ENCODE measurements at regions not wholly inside any gene's neighbourhood (a gene's known extent, or its start where the extent isn't known, plus 50 kb on each side); places are given as distances from the start of the nearest gene placed in this dataset.
A peak's percentile ranks its signal among the peaks of the same experiment; 100 is the strongest.
"Not testable (repeated sequence)": the region's sequence is repeated elsewhere in the genome, so short reads cannot be mapped to it uniquely, and the experiment has no call there.

- not testable (repeated sequence) for H3K36me3 ChIP-seq; H3K27me3 ChIP-seq (replicated peaks); H3K27ac ChIP-seq; H3K4me1 ChIP-seq (replicated peaks); DNase-seq (ENCODE audit: low read depth in 1 of 2, low spot score in 2 of 2); H3K9me3 ChIP-seq (replicated peaks); H3K4me3 ChIP-seq
Measured at GRCh38 chr2:131775903-131776506, 248.3 kb downstream of the CCDC74A start.

- H3K4me3 ChIP-seq; H3K9me3 ChIP-seq (replicated peaks); H3K36me3 ChIP-seq; H3K27ac ChIP-seq; H3K4me1 ChIP-seq (replicated peaks); DNase-seq (ENCODE audit: low read depth in 1 of 2, low spot score in 2 of 2); H3K27me3 ChIP-seq (replicated peaks): not testable (repeated sequence)
Measured at GRCh38 chr2:131780446-131780845, 252.8 kb downstream of the CCDC74A start.

GRCh38 chr2:131801210-131801744 lies 273.6 kb downstream of the CCDC74A start:
- Histone ChIP-seq H3K4me3 (no peak overlapping the region), H3K27me3 (replicated peaks) (no peaks in the 10 kb centered on the region), H3K4me1 (replicated peaks) (peaks cover 4% of the 10 kb centered on the region), H3K36me3 (no peaks in the 10 kb centered on the region), H3K27ac (no peak overlapping the region), H3K9me3 (replicated peaks) (no peaks in the 10 kb centered on the region)
- no peak for DNase-seq (ENCODE audit: low read depth in 1 of 2, low spot score in 2 of 2)

- peak; percentile 57 to 58 for DNase-seq (ENCODE audit: low read depth in 1 of 2, low spot score in 2 of 2)
- H3K27me3 ChIP-seq (replicated peaks); H3K4me3 ChIP-seq; H3K9me3 ChIP-seq (replicated peaks); H3K4me1 ChIP-seq (replicated peaks); H3K27ac ChIP-seq; H3K36me3 ChIP-seq: not testable (repeated sequence)
Measured at GRCh38 chr2:131801745-131802350, 274.2 kb downstream of the CCDC74A start.

GRCh38 chr2:131802351-131802836 lies 274.7 kb downstream of the CCDC74A start:
- not testable (repeated sequence) for H3K36me3 ChIP-seq; H3K9me3 ChIP-seq (replicated peaks); H3K27ac ChIP-seq; H3K27me3 ChIP-seq (replicated peaks); H3K4me1 ChIP-seq (replicated peaks)
- H3K4me3 ChIP-seq: peak overlapping the region; percentile 19
- peak in 1 of 2 experiments; percentile 12 for DNase-seq (ENCODE audit: low read depth in 1 of 2, low spot score in 2 of 2)

- not testable (repeated sequence) for H3K36me3 ChIP-seq; H3K4me1 ChIP-seq (replicated peaks); H3K9me3 ChIP-seq (replicated peaks); DNase-seq (ENCODE audit: low read depth in 1 of 2, low spot score in 2 of 2); H3K4me3 ChIP-seq; H3K27ac ChIP-seq; H3K27me3 ChIP-seq (replicated peaks)
Measured at GRCh38 chr2:131803237-131803636, 275.5 kb downstream of the CCDC74A start.

- H3K36me3 ChIP-seq; H3K4me1 ChIP-seq (replicated peaks); H3K27me3 ChIP-seq (replicated peaks); H3K27ac ChIP-seq; DNase-seq (ENCODE audit: low read depth in 1 of 2, low spot score in 2 of 2); H3K9me3 ChIP-seq (replicated peaks); H3K4me3 ChIP-seq: not testable (repeated sequence)
Measured at GRCh38 chr2:131812605-131813004, 284.9 kb downstream of the CCDC74A start.

- H3K9me3 ChIP-seq (replicated peaks); H3K4me1 ChIP-seq (replicated peaks); H3K36me3 ChIP-seq; H3K4me3 ChIP-seq; H3K27me3 ChIP-seq (replicated peaks); DNase-seq (ENCODE audit: low read depth in 1 of 2, low spot score in 2 of 2); H3K27ac ChIP-seq: not testable (repeated sequence)
Measured at GRCh38 chr2:131813378-131813777, 285.7 kb downstream of the CCDC74A start.

GRCh38 chr2:131818267-131818973 lies 290.7 kb downstream of the CCDC74A start:
- H3K4me1 ChIP-seq (replicated peaks); H3K27me3 ChIP-seq (replicated peaks); DNase-seq (ENCODE audit: low read depth in 1 of 2, low spot score in 2 of 2); H3K4me3 ChIP-seq; H3K36me3 ChIP-seq; H3K27ac ChIP-seq; H3K9me3 ChIP-seq (replicated peaks): not testable (repeated sequence)

- not testable (repeated sequence) for H3K27ac ChIP-seq; H3K36me3 ChIP-seq; H3K4me1 ChIP-seq (replicated peaks); H3K27me3 ChIP-seq (replicated peaks); DNase-seq (ENCODE audit: low read depth in 1 of 2, low spot score in 2 of 2); H3K4me3 ChIP-seq; H3K9me3 ChIP-seq (replicated peaks)
Measured at GRCh38 chr2:131822237-131822721, 294.6 kb downstream of the CCDC74A start.

GRCh38 chr2:131823058-131823457 lies 295.4 kb downstream of the CCDC74A start:
- DNase-seq (ENCODE audit: low read depth in 1 of 2, low spot score in 2 of 2); H3K9me3 ChIP-seq (replicated peaks); H3K27me3 ChIP-seq (replicated peaks); H3K27ac ChIP-seq; H3K4me3 ChIP-seq; H3K4me1 ChIP-seq (replicated peaks); H3K36me3 ChIP-seq: not testable (repeated sequence)

- DNase-seq (ENCODE audit: low read depth in 1 of 2, low spot score in 2 of 2); H3K9me3 ChIP-seq (replicated peaks); H3K27me3 ChIP-seq (replicated peaks); H3K27ac ChIP-seq; H3K36me3 ChIP-seq; H3K4me3 ChIP-seq; H3K4me1 ChIP-seq (replicated peaks): not testable (repeated sequence)
Measured at GRCh38 chr2:131824986-131825385, 297.3 kb downstream of the CCDC74A start.

- no peaks in the 10 kb centered on the region for H3K27me3 ChIP-seq (replicated peaks)
- H3K4me1 ChIP-seq (replicated peaks): no peaks in the 10 kb centered on the region
- H3K36me3 ChIP-seq: no peaks in the 10 kb centered on the region
- no peak for DNase-seq (ENCODE audit: low read depth in 1 of 2, low spot score in 2 of 2)
- no peak overlapping the region for H3K27ac ChIP-seq
- no peak overlapping the region for H3K4me3 ChIP-seq
- no peaks in the 10 kb centered on the region for H3K9me3 ChIP-seq (replicated peaks)
Measured at GRCh38 chr2:131827481-131828163, 299.9 kb downstream of the CCDC74A start.

GRCh38 chr2:131828164-131828561 lies 300.5 kb downstream of the CCDC74A start:
- Histone ChIP-seq H3K27me3 (replicated peaks) (no peaks in the 10 kb centered on the region), H3K4me3 (no peak overlapping the region), H3K36me3 (no peaks in the 10 kb centered on the region), H3K27ac (no peak overlapping the region), H3K4me1 (replicated peaks) (no peaks in the 10 kb centered on the region), H3K9me3 (replicated peaks) (no peaks in the 10 kb centered on the region)
- DNase-seq (ENCODE audit: low read depth in 1 of 2, low spot score in 2 of 2): no peak
